Sigmoid colon (tissue), 6 donors: ENCODE measurements at regions not wholly inside any gene's neighbourhood (a gene's known extent, or its start where the extent isn't known, plus 50 kb on each side); places are given as distances from the start of the nearest gene placed in this dataset.

Experiments
- DNase-seq: peaks from one replicate; pipeline ENCODE4 v3.0.0-alpha.2; 2019
- H3K27ac ChIP-seq, 4 donors: fragments of 200-600 bp; sonication (generic); one replicate each; pipeline ENCODE4 v1.5.1; 2016 to 2019; ENCODE audit warnings: mild to moderate bottlenecking in 1 of 4
- H3K27me3 ChIP-seq, 3 donors: fragments of 200-600 bp; sonication (generic); one replicate each; pipeline ENCODE4 v1.5.1; 2019; ENCODE audit warnings: mild to moderate bottlenecking in 1 of 3
- H3K36me3 ChIP-seq, 4 donors: fragments of 200-600 bp; sonication (generic); one replicate each; pipeline ENCODE4 v1.5.1; 2016 to 2019
- H3K4me1 ChIP-seq, 4 donors: fragments of 200-600 bp; sonication (generic); one replicate each; pipeline ENCODE4 v1.5.1; 2017 to 2019
- H3K4me3 ChIP-seq, 4 donors: fragments of 200-600 bp; sonication (generic); one replicate each; pipeline ENCODE4 v1.5.1; 2017 to 2019; ENCODE audit warnings: mild to moderate bottlenecking in 2 of 4, moderate library complexity in 1 of 4
- H3K9me3 ChIP-seq, 4 donors: fragments of 200-600 bp in 3 of 4; sonication (generic) in 3 of 4; one replicate each; pipeline versions ENCODE4 v1.5.1 to v1.6.1; 2013 to 2019
- CTCF ChIP-seq, 4 experiments: fragments of 450-650 bp in 3 of 4; fragments of 200-600 bp in 1 of 4; IDR thresholded peaks; one replicate each; pipeline ENCODE4 v1.5.1; 2016 to 2019; ENCODE audit warnings: antibody characterized with exemption in 4 of 4, mild to moderate bottlenecking in 3 of 4, moderate library complexity in 2 of 4
- EP300 ChIP-seq, 4 donors: sonication (generic); formaldehyde crosslinking; IDR thresholded peaks; one replicate each; pipeline ENCODE4 v1.6.1; 2017; ENCODE audit warnings: antibody characterized with exemption in 4 of 4
- POLR2A ChIP-seq, 2 donors: fragments of 450-650 bp; IDR thresholded peaks; one replicate each; pipeline ENCODE4 v1.6.1; 2016; ENCODE audit warnings: antibody characterized with exemption in 2 of 2, mild to moderate bottlenecking in 2 of 2, moderate library complexity in 2 of 2
- POLR2AphosphoS5 ChIP-seq, 4 donors: sonication (generic); formaldehyde crosslinking; IDR thresholded peaks; one replicate each; pipeline ENCODE4 v1.6.1; 2017; ENCODE audit warnings: antibody characterized with exemption in 4 of 4
- WGBS, 2 donors: extraction: QIAGEN DNeasy Blood & Tissue Kit; methylation state at CpG; one replicate each; pipeline ENCODE4 v1.1.7; 2013; 5-methylcytosine and 5-hydroxymethylcytosine counted together
- intact Hi-C: fragments of 100-400 bp; cut with DNase I; formaldehyde crosslinking; loops from one replicate; pipeline ENCODE4 v1.15.1; 2023
- donor health status: healthy with polysubstance abuse.
- donor health status: healthy.

DNA sequence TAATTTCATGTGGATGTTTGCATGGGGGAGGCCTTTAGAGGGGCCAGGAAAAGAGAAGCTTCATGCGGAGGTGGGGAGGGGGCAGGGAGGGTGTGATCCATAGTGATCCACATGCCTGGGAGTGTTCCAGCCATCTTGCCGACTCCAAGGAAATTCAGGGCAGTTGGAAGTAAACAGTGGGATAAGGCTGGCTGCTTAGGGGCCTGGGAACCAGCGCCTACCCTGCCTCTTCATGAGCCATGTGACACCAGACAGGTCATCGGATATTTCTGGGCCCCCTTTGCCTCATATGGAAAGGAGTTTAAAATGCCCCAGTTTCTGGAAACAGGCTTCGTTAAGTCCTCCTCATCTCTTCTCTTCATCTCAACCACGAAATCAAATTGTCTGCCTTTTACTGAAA, 983.2 kb downstream of the BCL11B start:
- DNase-seq = no peak
- H3K9me3 ChIP-seq = no peaks in the 10 kb centered on the region
- H3K36me3 ChIP-seq = no peaks in the 10 kb centered on the region
- TF ChIP-seq POLR2A (IDR thresholded peaks at IDR 0.05) (no peak), POLR2AphosphoS5 (IDR thresholded peaks at IDR 0.05) (no peak), EP300 (IDR thresholded peaks at IDR 0.05) (no peak), CTCF (IDR thresholded peaks at IDR 0.05) (no peak)
- WGBS, 2 donors = 79 to 87% methylated on average over 6 of the region's 6 CpGs
- intact Hi-C loops = no loop called here
- H3K27ac ChIP-seq = no peak overlapping the region
- H3K4me3 ChIP-seq = no peak overlapping the region
- H3K27me3 ChIP-seq = no peaks in the 10 kb centered on the region
- H3K4me1 ChIP-seq = no peaks in the 10 kb centered on the region

- TF ChIP-seq EP300 (IDR thresholded peaks at IDR 0.05) = no peak
- no peak for TF ChIP-seq POLR2A (IDR thresholded peaks at IDR 0.05)
- no peak for TF ChIP-seq CTCF (IDR thresholded peaks at IDR 0.05)
- no peak for TF ChIP-seq POLR2AphosphoS5 (IDR thresholded peaks at IDR 0.05)
Measured at GRCh38 chr14:98290596-98290995, 981.4 kb downstream of the BCL11B start.

GRCh38 chr14:98292191-98292590, 979.8 kb downstream of the BCL11B start:
- no peaks in the 10 kb centered on the region for H3K27me3 ChIP-seq
- TF ChIP-seq EP300 (IDR thresholded peaks at IDR 0.05) (no peak), CTCF (IDR thresholded peaks at IDR 0.05) (no peak)
- H3K4me3 ChIP-seq = no peak overlapping the region
- no peaks in the 10 kb centered on the region for H3K36me3 ChIP-seq
- H3K27ac ChIP-seq = no peak overlapping the region
- WGBS, 2 donors = 92% methylated on average over 2 of the region's 2 CpGs
- no peaks in the 10 kb centered on the region for H3K9me3 ChIP-seq
- H3K4me1 ChIP-seq = no peaks in the 10 kb centered on the region
- DNase-seq = no peak
- intact Hi-C loops = no loop called here

More at GRCh38 chr14:98290596-98290995, 981.4 kb downstream of the BCL11B start:
- Histone ChIP-seq H3K4me1 (no peaks in the 10 kb centered on the region), H3K27ac (no peak overlapping the region), H3K36me3 (no peaks in the 10 kb centered on the region), H3K9me3 (no peaks in the 10 kb centered on the region), H3K4me3 (no peak overlapping the region), H3K27me3 (no peaks in the 10 kb centered on the region)
- intact Hi-C loops = no loop called here
- 79 to 85% methylated on average over 4 of the region's 4 CpGs for WGBS, 2 donors
- DNase-seq = no peak

DNA sequence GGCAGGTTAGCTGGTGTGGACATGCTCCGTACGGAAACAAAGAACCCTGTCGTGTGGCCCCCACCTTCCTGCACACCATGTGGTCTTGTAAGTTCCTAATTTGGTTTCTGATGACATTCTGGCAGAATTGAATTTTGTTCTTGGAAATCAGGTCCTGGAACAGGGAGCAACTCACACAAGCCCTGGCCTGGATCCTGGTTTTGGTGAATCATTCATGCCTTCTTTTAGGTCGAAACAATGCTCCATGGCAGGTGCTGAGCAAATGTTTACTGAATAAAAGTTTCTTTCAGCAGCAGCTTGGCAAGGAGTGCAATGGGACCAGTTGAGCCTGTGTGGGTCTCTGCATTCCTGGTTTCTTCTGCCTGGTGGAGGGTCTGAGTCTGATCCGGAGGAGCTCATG, 978.4 kb downstream of the BCL11B start:
- Histone ChIP-seq H3K4me3 (no peak overlapping the region), H3K4me1 (no peaks in the 10 kb centered on the region), H3K27ac (no peak overlapping the region), H3K27me3 (no peaks in the 10 kb centered on the region), H3K36me3 (no peaks in the 10 kb centered on the region), H3K9me3 (no peaks in the 10 kb centered on the region)
- WGBS, 2 donors = 75 to 85% methylated on average over 5 of the region's 5 CpGs
- no peak for TF ChIP-seq CTCF (IDR thresholded peaks at IDR 0.05)
- no peak for TF ChIP-seq EP300 (IDR thresholded peaks at IDR 0.05)
- TF ChIP-seq POLR2A (IDR thresholded peaks at IDR 0.05) = no peak
- TF ChIP-seq POLR2AphosphoS5 (IDR thresholded peaks at IDR 0.05) = no peak
- DNase-seq = no peak
- intact Hi-C loops = no loop called here

DNA sequence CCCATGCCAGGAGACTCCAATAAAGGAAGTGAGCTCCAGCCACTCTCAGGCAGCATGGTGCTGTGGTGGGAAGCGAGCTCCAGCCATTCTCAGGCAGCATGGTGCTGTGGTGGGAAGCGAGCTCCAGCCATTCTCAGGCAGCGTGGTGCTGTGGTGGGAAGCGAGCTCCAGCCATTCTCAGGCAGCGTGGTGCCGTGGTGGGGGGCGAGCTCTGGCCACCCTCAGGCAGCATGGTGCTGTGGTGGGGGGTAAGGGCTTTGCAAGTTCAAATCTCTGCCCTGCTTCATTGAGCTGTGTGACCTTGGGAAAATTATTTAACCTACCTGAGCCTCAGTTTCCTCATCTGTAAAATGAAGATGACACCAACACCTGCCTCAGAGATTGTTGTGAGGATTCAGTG, 975.1 kb downstream of the BCL11B start:
- WGBS, 2 donors = 62 to 68% methylated on average over 7 of the region's 7 CpGs

More for the DNA sequence above, 975.1 kb downstream of the BCL11B start:
- H3K27ac ChIP-seq = no peak overlapping the region
- intact Hi-C loops = no loop called here
- no peak for DNase-seq
- no peaks in the 10 kb centered on the region for H3K4me1 ChIP-seq
- no peaks in the 10 kb centered on the region for H3K36me3 ChIP-seq
- TF ChIP-seq POLR2A (IDR thresholded peaks at IDR 0.05) (no peak), CTCF (IDR thresholded peaks at IDR 0.05) (no peak), EP300 (IDR thresholded peaks at IDR 0.05) (no peak), POLR2AphosphoS5 (IDR thresholded peaks at IDR 0.05) (no peak)
- H3K9me3 ChIP-seq = no peaks in the 10 kb centered on the region
- no peaks in the 10 kb centered on the region for H3K27me3 ChIP-seq
- H3K4me3 ChIP-seq = no peak overlapping the region
